ENCODE measurements at regions not wholly inside any gene's neighbourhood (a gene's known extent, or its start where the extent isn't known, plus 50 kb on each side); places are given as distances from the start of the nearest gene placed in this dataset.
"Not testable (repeated sequence)": the region's sequence is repeated elsewhere in the genome, so short reads cannot be mapped to it uniquely, and the experiment has no call there.

DNA sequence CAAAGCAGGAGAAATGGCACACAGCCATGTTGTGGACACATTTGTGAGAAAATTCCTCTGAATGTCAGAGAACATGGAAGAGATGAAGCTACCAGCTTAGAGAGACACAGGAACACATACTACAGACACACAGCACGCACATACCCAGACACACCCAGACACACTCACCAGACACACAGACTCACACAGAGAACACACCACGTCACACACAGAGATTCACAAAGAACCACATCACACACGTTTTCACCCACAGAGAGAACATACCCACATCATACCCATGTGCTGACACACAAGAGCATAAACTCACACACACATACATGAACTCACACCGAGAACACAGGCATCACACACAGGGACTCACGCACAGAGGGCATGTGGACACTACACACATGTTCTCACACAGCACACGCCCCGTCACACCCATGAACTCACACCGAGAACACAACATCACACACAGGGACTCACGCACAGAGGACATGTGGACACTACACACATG, 124.9 kb downstream of the METRNL start:
- TF ChIP-seq, protein P1, sequence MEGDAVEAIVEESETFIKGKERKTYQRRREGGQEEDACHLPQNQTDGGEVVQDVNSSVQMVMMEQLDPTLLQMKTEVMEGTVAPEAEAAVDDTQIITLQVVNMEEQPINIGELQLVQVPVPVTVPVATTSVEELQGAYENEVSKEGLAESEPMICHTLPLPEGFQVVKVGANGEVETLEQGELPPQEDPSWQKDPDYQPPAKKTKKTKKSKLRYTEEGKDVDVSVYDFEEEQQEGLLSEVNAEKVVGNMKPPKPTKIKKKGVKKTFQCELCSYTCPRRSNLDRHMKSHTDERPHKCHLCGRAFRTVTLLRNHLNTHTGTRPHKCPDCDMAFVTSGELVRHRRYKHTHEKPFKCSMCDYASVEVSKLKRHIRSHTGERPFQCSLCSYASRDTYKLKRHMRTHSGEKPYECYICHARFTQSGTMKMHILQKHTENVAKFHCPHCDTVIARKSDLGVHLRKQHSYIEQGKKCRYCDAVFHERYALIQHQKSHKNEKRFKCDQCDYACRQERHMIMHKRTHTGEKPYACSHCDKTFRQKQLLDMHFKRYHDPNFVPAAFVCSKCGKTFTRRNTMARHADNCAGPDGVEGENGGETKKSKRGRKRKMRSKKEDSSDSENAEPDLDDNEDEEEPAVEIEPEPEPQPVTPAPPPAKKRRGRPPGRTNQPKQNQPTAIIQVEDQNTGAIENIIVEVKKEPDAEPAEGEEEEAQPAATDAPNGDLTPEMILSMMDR (IDR thresholded peaks at IDR 0.05; ENCODE audit: control extremely low read depth, extremely low read depth, low read depth, missing control alignments), result no peak
- ChIA-PET CTCF (interaction anchor here (3.0 kb wide), 1 partner anchor 423 kb away, joined by 19 read pairs; no protein-coding TSS in a partner anchor), POLR2A (no interaction called here)
- no peak for DNase-seq (ENCODE audit: extremely low spot score)

DNA sequence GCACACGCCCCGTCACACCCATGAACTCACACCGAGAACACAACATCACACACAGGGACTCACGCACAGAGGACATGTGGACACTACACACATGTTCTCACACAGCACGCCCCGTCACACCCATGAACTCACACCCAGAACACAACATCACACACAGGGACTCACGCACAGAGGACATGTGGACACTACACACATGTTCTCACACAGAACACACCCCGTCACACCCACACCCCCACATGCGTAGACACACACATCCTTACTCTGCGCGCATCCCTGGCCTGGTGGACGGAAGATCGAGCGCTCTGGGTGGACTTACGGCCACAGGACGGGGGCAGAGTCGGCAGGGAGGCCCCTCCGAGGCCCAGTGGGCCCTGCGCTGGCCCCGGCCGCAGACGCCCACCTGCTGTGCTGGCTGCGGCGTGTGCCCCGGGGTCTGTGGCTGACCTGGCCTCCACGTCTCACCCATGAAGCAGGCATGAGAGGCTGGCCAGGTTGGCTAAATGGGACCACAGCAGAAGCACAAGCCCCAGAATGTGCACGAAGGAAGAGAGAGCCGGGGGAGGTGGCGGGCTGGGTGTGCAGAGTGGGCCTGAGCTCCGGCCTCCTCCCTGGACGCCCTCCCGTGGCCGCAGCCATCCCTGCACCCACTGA, 125.5 kb downstream of the METRNL start:
- CTCF ChIA-PET, result interaction anchor here (3.0 kb wide), 1 partner anchor 423 kb away, joined by 19 read pairs; no protein-coding TSS in a partner anchor
- DNase-seq (ENCODE audit: extremely low spot score); POLR2A ChIA-PET: not testable (repeated sequence)

DNA sequence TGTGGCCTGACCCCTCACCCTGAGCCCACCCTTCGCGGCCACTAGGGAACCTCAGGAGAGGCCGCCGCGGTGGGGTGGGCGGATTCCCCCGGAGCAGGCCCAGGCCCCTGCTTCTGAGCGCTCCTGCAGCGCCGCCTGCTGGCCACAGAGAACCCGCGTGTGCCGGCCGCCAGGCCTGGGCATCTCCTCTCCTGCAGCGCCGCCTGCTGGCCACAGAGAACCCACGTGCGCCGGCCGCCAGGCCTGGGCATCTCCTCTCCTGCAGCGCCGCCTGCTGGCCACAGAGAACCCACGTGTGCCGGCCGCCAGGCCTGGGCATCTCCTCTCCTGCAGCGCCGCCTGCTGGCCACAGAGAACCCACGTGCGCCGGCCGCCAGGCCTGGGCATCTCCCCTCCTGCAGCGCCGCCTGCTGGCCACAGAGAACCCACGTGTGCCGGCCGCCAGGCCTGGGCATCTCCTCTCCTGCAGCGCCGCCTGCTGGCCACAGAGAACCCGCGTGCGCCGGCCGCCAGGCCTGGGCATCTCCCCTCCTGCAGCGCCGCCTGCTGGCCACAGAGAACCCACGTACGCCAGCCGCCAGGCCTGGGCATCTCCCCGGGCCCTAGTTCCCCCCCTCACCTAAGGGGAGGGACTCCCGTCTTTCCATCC, 126.1 kb downstream of the METRNL start:
- POLR2A ChIA-PET; DNase-seq (ENCODE audit: extremely low spot score): not testable (repeated sequence)
- TF ChIP-seq, protein P1 (IDR thresholded peaks at IDR 0.05; ENCODE audit: control extremely low read depth, extremely low read depth, low read depth, missing control alignments), result peak; percentile 55
- CTCF ChIA-PET, result interaction anchor here (0.7 to 1.1 kb wide), 4 partner anchors 388 to 426 kb away, joined by 3 to 4 read pairs (median 3); no protein-coding TSS in a partner anchor

DNA sequence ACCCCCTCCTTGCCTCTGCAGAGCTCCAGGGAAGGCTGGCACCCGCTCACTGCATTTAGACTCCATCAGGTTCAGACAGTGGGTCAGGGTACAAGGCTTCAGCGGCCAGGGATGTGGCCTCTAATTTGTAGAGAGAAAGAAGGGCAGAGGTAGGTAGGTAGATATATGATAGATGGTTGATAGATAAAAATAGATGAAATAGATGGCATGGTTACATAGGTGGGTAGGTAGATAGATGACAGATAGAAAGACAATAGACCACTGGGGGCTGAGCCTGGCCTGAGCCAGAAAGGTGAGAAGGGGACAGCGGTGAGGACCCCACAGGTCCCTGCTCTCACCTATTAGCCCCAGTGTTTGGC, 126.6 kb downstream of the METRNL start:
- DNase-seq (ENCODE audit: extremely low spot score); POLR2A ChIA-PET: not testable (repeated sequence)
- CTCF ChIA-PET, result interaction anchor here (0.7 to 1.1 kb wide), 4 partner anchors 388 to 427 kb away, joined by 3 to 4 read pairs (median 3); no protein-coding TSS in a partner anchor

DNA sequence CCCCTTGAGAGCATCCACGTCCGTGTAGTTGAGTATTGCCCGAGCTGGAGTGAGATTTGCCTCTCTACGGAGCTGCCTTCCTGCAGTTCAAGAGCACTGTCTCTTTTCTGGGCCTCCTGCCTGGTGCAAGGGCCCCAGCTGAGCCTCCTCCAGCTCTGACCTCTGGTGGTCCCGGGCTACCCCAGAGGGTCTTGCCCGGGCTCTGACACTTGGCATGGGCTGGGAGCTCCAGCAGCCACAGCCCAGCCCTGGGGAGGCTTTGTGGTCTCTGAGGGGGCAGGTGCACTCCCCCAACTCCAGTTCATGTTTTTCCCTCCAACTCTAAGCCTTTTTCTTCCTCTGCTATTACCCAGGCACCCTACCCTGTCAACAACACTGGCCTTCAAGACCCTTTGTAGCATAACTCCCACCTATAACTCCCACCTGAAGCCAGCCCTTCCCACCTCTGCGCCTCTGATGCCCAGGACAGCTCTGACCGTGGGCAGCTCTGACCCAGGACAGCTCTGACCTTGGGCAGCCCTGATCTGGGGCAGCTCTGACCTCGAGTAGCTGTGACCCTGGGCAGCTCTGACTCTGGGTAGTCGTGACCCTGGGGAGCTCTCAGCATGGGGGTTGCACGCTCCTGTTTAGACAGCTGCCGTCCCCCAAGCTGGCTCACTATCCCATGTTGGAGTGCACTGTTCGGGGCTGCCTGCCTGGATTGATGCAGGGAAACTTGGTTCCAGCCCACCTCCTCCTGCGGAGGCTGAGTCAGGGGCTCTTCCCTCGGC, 127.6 kb downstream of the METRNL start:
- CTCF ChIA-PET, result interaction anchor here (1.0 to 1.1 kb wide), 4 partner anchors 389 to 428 kb away, joined by 3 to 5 read pairs (median 3); no protein-coding TSS in a partner anchor
- POLR2A ChIA-PET; DNase-seq (ENCODE audit: extremely low spot score): not testable (repeated sequence)

DNA sequence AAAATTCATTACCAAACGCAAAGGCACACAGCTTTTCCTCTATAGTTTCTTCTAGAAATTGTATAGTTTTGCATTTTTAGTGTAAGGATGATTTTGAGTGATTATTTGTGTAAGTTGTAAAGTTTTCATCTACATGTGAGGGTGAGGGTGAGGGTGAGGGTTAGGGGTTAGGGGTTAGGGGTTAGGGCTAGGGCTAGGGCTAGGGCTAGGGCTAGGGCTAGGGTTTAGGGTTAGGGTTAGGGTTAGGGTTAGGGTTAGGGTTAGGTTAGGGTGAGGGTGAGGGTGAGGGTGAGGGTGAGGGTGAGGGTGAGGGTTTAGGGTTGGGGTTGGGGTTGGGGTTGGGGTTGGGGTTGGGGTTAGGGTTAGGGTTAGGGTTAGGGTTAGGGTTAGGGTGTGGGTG, 167.6 kb downstream of the METRNL start:
- POLR2A ChIA-PET; CTCF ChIA-PET; DNase-seq (ENCODE audit: extremely low spot score): not testable (repeated sequence)

All from GM10248 (cell line).